GM12878 (cell line): ENCODE measurements at regions not wholly inside any gene's neighbourhood (a gene's known extent, or its start where the extent isn't known, plus 50 kb on each side); places are given as distances from the start of the nearest gene placed in this dataset.

Source experiments
- ATAC-seq: fragments of 200-7000 bp; cut with Tn5 transposase; 3 replicates; pipeline ENCODE4 v1.9.1; 2020; ENCODE audit warnings: mild to moderate bottlenecking, moderate library complexity
- BruUV-seq: library from RNA; stranded (reverse); fragments of 400-500 nt; replicated peaks from 2 replicates; lab custom pipeline; 2021; lab: Mats Ljungman, UMichigan
- CTCF ChIA-PET: fragments of 300-600 bp; sonication (Branson Sonifier 250); formaldehyde crosslinking; extraction: SDS; loops from one replicate; lab custom pipeline; 2021; ENCODE audit warnings: inconsistent platforms; lab: Yijun Ruan, JAX
- POLR2A ChIA-PET: fragments of 350-600 bp; formaldehyde crosslinking; extraction: SDS; loops from one replicate; lab custom pipeline; 2021; ENCODE audit warnings: inconsistent platforms; lab: Charles Lee
- RAD21 ChIA-PET: fragments of 300-600 bp; sonication (Branson Sonifier 250); formaldehyde crosslinking; loops from one replicate; lab custom pipeline; 2023; ENCODE audit warnings: antibody characterized with exemption; ENCODE audit not compliant: unreplicated experiment; lab: Charles Lee
- SMC1A ChIA-PET: fragments of 300-600 bp; sonication (Branson Sonifier 250); formaldehyde crosslinking; loops from one replicate; lab custom pipeline; 2023; ENCODE audit not compliant: unreplicated experiment, uncharacterized antibody; lab: Charles Lee
- DNase-seq: peaks from one replicate; pipeline ENCODE4 v3.0.0-alpha.2; 2011; ENCODE audit warnings: low read depth, low spot score
- FAIRE-seq: peaks from 3 replicates; lab custom pipeline; 2011; peaks lifted over from hg19 to GRCh38; lab: Jason Lieb, UNC
- H2AFZ ChIP-seq: 2 replicates; pipeline ENCODE4 v1.6.0; 2011; ENCODE audit warnings: low read depth, low read length, control low read depth; ENCODE audit not compliant: control insufficient read depth
- H3K27ac ChIP-seq: 2 replicates; pipeline ENCODE4 v1.5.1; 2011; ENCODE audit warnings: control low read depth; ENCODE audit not compliant: control insufficient read depth, insufficient read depth
- H3K27me3 ChIP-seq, 2 experiments: replicated peaks in 1 of 2; 2 replicates each; pipeline versions ENCODE4 v1.6.0 to v1.6.1; 2011; ENCODE audit warnings: low read length in 1 of 2; ENCODE audit not compliant: control insufficient read depth in 2 of 2, insufficient read depth in 2 of 2
- H3K36me3 ChIP-seq, 2 experiments: 2 replicates each; pipeline ENCODE4 v1.5.1; 2011; ENCODE audit warnings: low read length in 1 of 2; ENCODE audit not compliant: control insufficient read depth in 2 of 2, insufficient read depth in 2 of 2
- H3K4me1 ChIP-seq: 2 replicates; pipeline ENCODE4 v1.6.1; 2011; ENCODE audit warnings: mild to moderate bottlenecking, low read length, moderate library complexity, mixed read lengths; ENCODE audit not compliant: control insufficient read depth, insufficient read depth
- H3K4me2 ChIP-seq: 2 replicates; pipeline ENCODE4 v1.6.0; 2011; ENCODE audit warnings: control low read depth; ENCODE audit not compliant: control insufficient read depth, insufficient read depth
- H3K4me3 ChIP-seq: fragments of 200-600 bp; sonication (generic); 2 replicates; pipeline ENCODE4 v1.5.1; 2016
- H3K79me2 ChIP-seq: 2 replicates; pipeline ENCODE4 v1.6.0; 2011; ENCODE audit warnings: low read length; ENCODE audit not compliant: control insufficient read depth, insufficient read depth
- H3K9ac ChIP-seq: 2 replicates; pipeline ENCODE4 v1.8.0; 2011; ENCODE audit warnings: low read length, control low read depth, mixed read lengths; ENCODE audit not compliant: control insufficient read depth, insufficient read depth
- H3K9me3 ChIP-seq: replicated peaks from 3 replicates; pipeline ENCODE4 v1.5.1; 2011; ENCODE audit warnings: mild to moderate bottlenecking, low read length; ENCODE audit not compliant: control insufficient read depth, insufficient read depth
- H4K20me1 ChIP-seq: 2 replicates; pipeline ENCODE4 v1.6.0; 2011; ENCODE audit not compliant: control insufficient read depth, insufficient read depth
- BCL11A ChIP-seq: IDR thresholded peaks from 2 replicates; pipeline ENCODE4 v1.6.1; 2011; ENCODE audit warnings: low read depth, low read length
- CEBPB ChIP-seq, 2 experiments: fragments of 150-350 bp in 1 of 2; IDR thresholded peaks; 2 replicates each; pipeline ENCODE4 v1.6.1; 2012 to 2014; ENCODE audit warnings: low read depth in 2 of 2, low read length in 2 of 2, borderline replicate concordance in 1 of 2, inconsistent platforms in 1 of 2
- HDAC2 ChIP-seq: fragments of 200-600 bp; sonication (generic); IDR thresholded peaks from 2 replicates; pipeline ENCODE4 v1.6.1; 2017
- JUND ChIP-seq: IDR thresholded peaks from 2 replicates; pipeline ENCODE4 v1.6.1; 2012; ENCODE audit warnings: low read depth, mild to moderate bottlenecking, low read length, improper control_type of control experiment, moderate library complexity
- RB1 ChIP-seq: fragments of 450-650 bp; formaldehyde crosslinking; IDR thresholded peaks from 2 replicates; pipeline ENCODE4 v1.6.1; 2017; ENCODE audit warnings: mild to moderate bottlenecking, borderline replicate concordance
- SMARCA5 ChIP-seq: fragments of 450-650 bp; IDR thresholded peaks from 2 replicates; pipeline ENCODE4 v1.6.1; 2017; ENCODE audit warnings: mild to moderate bottlenecking
- ZBED1 ChIP-seq: IDR thresholded peaks from 2 replicates; pipeline ENCODE4 v1.6.1; 2016; ENCODE audit warnings: borderline replicate concordance
- ZNF217 ChIP-seq: fragments of 450-650 bp; IDR thresholded peaks from 2 replicates; pipeline ENCODE4 v1.6.1; 2017; ENCODE audit warnings: antibody characterized with exemption, mild to moderate bottlenecking
- WGBS: methylation state at CpG from one replicate; pipeline ENCODE4 v1.1.6; 2016; ENCODE audit warnings: low lambda C conversion rate; ENCODE audit not compliant: insufficient replicate concordance, insufficient coverage; ENCODE audit errors: missing lambda C conversion rate; 5-methylcytosine and 5-hydroxymethylcytosine counted together
- in situ Hi-C: fragments of 300-500 bp; cut with MboI; formaldehyde crosslinking; loops from 9 replicates; pipeline ENCODE4 v1.14.3; 2018; ENCODE audit warnings: mixed read lengths
- intact Hi-C: fragments of 100-400 bp; cut with micrococcal nuclease; formaldehyde crosslinking; loops from one replicate; pipeline ENCODE4 v1.14.2; 2022; ENCODE audit not compliant: unreplicated experiment
- TF ChIP-seq, protein P1 (sequence below): fragments of 150-350 bp; IDR thresholded peaks from 2 replicates; pipeline ENCODE4 v1.6.1; 2016; ENCODE audit warnings: low read depth, low read length
- TF ChIP-seq, protein P2 (sequence below): IDR thresholded peaks from 2 replicates; pipeline ENCODE4 v1.6.1; 2012; ENCODE audit warnings: low read length, inconsistent platforms
- TF ChIP-seq, protein P3 (sequence below): fragments of 450-650 bp; formaldehyde crosslinking; IDR thresholded peaks from 2 replicates; pipeline ENCODE4 v1.5.0; 2022; ENCODE audit warnings: mild to moderate bottlenecking, missing genetic modification characterization
- TF ChIP-seq, protein P4 (sequence below): fragments of 450-650 bp; IDR thresholded peaks from 2 replicates; pipeline ENCODE4 v1.6.1; 2017; ENCODE audit warnings: mild to moderate bottlenecking

DNA sequence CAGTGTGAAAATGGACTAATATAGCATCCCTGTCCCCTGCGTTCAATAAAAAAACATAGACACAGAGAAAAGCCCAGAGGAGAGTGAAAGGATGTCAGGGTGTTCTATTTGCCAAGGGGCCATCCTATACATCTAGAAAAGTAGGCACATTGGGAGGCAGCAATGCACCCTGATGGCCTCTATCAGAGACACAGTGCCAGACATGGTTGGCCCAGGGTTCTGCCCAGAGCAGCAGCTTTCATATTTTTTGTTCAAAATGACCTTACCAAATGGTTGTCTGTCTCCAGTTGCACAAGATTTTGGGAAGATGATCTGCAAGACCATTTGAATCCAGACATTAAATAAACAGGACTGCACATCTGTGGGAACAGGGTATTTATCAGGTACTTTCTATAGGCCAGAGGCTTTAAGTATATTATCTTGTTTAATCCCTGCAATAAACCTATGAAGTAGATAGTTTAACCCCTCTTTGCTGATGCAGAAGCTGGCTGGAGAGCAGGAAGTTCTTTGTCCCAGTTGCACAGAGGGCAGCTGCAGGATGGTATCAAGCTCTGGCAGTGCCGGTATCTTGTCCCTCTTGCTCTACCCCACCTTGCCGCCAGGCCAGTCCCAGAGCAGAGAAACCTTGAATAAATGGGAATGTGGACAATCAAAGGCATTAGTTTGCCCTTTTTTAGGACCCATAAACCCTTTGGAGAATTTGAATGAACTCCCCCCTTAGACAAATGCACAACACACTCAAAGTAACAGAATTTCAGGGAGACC is 171.8 kb upstream of the PWP1 start:
- DNase-seq (no peak), FAIRE-seq (no peak), ATAC-seq (no peak)
- Histone ChIP-seq H3K9me3 (no peaks in the 10 kb centered on the region), H3K9ac (no peak overlapping the region), H3K79me2 (no peaks in the 10 kb centered on the region), H3K4me2 (no peak overlapping the region), H2AFZ (no peak overlapping the region), H3K36me3 (no peaks in the 10 kb centered on the region), H4K20me1 (no peaks in the 10 kb centered on the region), H3K4me3 (no peak overlapping the region), H3K27ac (no peak overlapping the region), H3K27me3 (peaks cover 0 to 2% of the 10 kb centered on the region in 2 experiments; a peak in 3 of 4 replicates), H3K4me1 (no peaks in the 10 kb centered on the region)
- TF ChIP-seq ZNF217 (no peak), BCL11A (no peak), CEBPB (IDR thresholded peaks at IDR 0.05; ENCODE audit: borderline replicate concordance in 1 of 2, low read depth in 2 of 2, low read length in 2 of 2) (no peak), SMARCA5 (no peak), JUND (no peak), HDAC2 (no peak), ZBED1 (no peak), RB1 (no peak)
- TF ChIP-seq, protein P1, sequence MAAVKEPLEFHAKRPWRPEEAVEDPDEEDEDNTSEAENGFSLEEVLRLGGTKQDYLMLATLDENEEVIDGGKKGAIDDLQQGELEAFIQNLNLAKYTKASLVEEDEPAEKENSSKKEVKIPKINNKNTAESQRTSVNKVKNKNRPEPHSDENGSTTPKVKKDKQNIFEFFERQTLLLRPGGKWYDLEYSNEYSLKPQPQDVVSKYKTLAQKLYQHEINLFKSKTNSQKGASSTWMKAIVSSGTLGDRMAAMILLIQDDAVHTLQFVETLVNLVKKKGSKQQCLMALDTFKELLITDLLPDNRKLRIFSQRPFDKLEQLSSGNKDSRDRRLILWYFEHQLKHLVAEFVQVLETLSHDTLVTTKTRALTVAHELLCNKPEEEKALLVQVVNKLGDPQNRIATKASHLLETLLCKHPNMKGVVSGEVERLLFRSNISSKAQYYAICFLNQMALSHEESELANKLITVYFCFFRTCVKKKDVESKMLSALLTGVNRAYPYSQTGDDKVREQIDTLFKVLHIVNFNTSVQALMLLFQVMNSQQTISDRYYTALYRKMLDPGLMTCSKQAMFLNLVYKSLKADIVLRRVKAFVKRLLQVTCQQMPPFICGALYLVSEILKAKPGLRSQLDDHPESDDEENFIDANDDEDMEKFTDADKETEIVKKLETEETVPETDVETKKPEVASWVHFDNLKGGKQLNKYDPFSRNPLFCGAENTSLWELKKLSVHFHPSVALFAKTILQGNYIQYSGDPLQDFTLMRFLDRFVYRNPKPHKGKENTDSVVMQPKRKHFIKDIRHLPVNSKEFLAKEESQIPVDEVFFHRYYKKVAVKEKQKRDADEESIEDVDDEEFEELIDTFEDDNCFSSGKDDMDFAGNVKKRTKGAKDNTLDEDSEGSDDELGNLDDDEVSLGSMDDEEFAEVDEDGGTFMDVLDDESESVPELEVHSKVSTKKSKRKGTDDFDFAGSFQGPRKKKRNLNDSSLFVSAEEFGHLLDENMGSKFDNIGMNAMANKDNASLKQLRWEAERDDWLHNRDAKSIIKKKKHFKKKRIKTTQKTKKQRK: no peak
- TF ChIP-seq, protein P2, sequence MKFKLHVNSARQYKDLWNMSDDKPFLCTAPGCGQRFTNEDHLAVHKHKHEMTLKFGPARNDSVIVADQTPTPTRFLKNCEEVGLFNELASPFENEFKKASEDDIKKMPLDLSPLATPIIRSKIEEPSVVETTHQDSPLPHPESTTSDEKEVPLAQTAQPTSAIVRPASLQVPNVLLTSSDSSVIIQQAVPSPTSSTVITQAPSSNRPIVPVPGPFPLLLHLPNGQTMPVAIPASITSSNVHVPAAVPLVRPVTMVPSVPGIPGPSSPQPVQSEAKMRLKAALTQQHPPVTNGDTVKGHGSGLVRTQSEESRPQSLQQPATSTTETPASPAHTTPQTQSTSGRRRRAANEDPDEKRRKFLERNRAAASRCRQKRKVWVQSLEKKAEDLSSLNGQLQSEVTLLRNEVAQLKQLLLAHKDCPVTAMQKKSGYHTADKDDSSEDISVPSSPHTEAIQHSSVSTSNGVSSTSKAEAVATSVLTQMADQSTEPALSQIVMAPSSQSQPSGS: no peak
- TF ChIP-seq, protein P3, sequence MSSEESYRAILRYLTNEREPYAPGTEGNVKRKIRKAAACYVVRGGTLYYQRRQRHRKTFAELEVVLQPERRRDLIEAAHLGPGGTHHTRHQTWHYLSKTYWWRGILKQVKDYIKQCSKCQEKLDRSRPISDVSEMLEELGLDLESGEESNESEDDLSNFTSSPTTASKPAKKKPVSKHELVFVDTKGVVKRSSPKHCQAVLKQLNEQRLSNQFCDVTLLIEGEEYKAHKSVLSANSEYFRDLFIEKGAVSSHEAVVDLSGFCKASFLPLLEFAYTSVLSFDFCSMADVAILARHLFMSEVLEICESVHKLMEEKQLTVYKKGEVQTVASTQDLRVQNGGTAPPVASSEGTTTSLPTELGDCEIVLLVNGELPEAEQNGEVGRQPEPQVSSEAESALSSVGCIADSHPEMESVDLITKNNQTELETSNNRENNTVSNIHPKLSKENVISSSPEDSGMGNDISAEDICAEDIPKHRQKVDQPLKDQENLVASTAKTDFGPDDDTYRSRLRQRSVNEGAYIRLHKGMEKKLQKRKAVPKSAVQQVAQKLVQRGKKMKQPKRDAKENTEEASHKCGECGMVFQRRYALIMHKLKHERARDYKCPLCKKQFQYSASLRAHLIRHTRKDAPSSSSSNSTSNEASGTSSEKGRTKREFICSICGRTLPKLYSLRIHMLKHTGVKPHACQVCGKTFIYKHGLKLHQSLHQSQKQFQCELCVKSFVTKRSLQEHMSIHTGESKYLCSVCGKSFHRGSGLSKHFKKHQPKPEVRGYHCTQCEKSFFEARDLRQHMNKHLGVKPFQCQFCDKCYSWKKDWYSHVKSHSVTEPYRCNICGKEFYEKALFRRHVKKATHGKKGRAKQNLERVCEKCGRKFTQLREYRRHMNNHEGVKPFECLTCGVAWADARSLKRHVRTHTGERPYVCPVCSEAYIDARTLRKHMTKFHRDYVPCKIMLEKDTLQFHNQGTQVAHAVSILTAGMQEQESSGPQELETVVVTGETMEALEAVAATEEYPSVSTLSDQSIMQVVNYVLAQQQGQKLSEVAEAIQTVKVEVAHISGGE (CRISPR knock-in tag): no peak
- TF ChIP-seq, protein P4, sequence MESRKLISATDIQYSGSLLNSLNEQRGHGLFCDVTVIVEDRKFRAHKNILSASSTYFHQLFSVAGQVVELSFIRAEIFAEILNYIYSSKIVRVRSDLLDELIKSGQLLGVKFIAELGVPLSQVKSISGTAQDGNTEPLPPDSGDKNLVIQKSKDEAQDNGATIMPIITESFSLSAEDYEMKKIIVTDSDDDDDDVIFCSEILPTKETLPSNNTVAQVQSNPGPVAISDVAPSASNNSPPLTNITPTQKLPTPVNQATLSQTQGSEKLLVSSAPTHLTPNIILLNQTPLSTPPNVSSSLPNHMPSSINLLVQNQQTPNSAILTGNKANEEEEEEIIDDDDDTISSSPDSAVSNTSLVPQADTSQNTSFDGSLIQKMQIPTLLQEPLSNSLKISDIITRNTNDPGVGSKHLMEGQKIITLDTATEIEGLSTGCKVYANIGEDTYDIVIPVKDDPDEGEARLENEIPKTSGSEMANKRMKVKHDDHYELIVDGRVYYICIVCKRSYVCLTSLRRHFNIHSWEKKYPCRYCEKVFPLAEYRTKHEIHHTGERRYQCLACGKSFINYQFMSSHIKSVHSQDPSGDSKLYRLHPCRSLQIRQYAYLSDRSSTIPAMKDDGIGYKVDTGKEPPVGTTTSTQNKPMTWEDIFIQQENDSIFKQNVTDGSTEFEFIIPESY: no peak
- RAD21 ChIA-PET: no interaction called here
- POLR2A ChIA-PET: no interaction called here
- CTCF ChIA-PET: no interaction called here
- 92% methylated on average over 3 of the region's 3 CpGs for WGBS
- in situ Hi-C loops: no loop called here
- SMC1A ChIA-PET: no interaction called here
- no TSS peak for BruUV-seq
- intact Hi-C loops: no loop called here
